A549 (cell line): ENCODE measurements at regions not wholly inside any gene's neighbourhood (a gene's known extent, or its start where the extent isn't known, plus 50 kb on each side); places are given as distances from the start of the nearest gene placed in this dataset.

Source experiments
- ATAC-seq, 2 experiments: fragments of 200-7000 bp in 1 of 2; fragments of >200 bp in 1 of 2; cut with Nextera tagmentation in 1 of 2; cut with Tn5 transposase in 1 of 2; 3 replicates each; pipeline versions ENCODE4 v1.8.0 to v1.9.1; 2018 to 2020; ENCODE audit warnings: mild to moderate bottlenecking in 1 of 2, moderate library complexity in 1 of 2
- CTCF ChIA-PET: fragments of 300-600 bp; sonication (Branson Sonifier 250); formaldehyde crosslinking; extraction: SDS; loops from one replicate; lab custom pipeline; 2021; ENCODE audit warnings: antibody characterized with exemption, inconsistent platforms; lab: Yijun Ruan, JAX
- POLR2A ChIA-PET: fragments of 350-600 bp; formaldehyde crosslinking; extraction: SDS; loops from one replicate; lab custom pipeline; 2021; ENCODE audit warnings: antibody characterized with exemption, inconsistent platforms; lab: Yijun Ruan, JAX
- DNase-seq, 2 experiments: peaks; one replicate each; pipeline versions ENCODE4 v3.0.0 to v3.0.0-alpha.2; 2011 to 2016; ENCODE audit warnings: low read depth in 1 of 2, low spot score in 1 of 2
- FAIRE-seq: peaks from 2 replicates; lab custom pipeline; 2011; peaks lifted over from hg19 to GRCh38; lab: Jason Lieb, UNC
- H3K27ac ChIP-seq, 2 experiments: fragments of >200 bp; sonication (Bioruptor Twin); formaldehyde crosslinking; 3 replicates each; pipeline ENCODE4 v1.5.1; 2016 to 2017
- H3K4me1 ChIP-seq: fragments of >200 bp; sonication (Bioruptor Twin); formaldehyde crosslinking; 3 replicates; pipeline ENCODE4 v1.6.1; 2016
- H3K4me2 ChIP-seq: fragments of >200 bp; sonication (Bioruptor Twin); formaldehyde crosslinking; 3 replicates; pipeline ENCODE4 v1.6.1; 2016
- H3K4me3 ChIP-seq: fragments of >200 bp; sonication (Bioruptor Twin); formaldehyde crosslinking; 3 replicates; pipeline ENCODE4 v1.5.1; 2016
- H3K9me3 ChIP-seq: fragments of >200 bp; sonication (Bioruptor Twin); formaldehyde crosslinking; 3 replicates; pipeline ENCODE4 v1.6.1; 2016
- CEBPB ChIP-seq, 2 experiments: fragments of >200 bp in 1 of 2; sonication (Bioruptor Twin) in 1 of 2; formaldehyde crosslinking in 1 of 2; IDR thresholded peaks; 2 replicates each; pipeline ENCODE4 v1.6.1; 2012 to 2016
- EHF ChIP-seq: fragments of 250-450 bp; sonication (Bioruptor Pico); IDR thresholded peaks from 2 replicates; pipeline ENCODE4 v1.5.0; 2020; ENCODE audit warnings: mild to moderate bottlenecking
- EHMT2 ChIP-seq: fragments of 200-600 bp; sonication (generic); IDR thresholded peaks from 2 replicates; pipeline ENCODE4 v1.6.1; 2016; ENCODE audit warnings: antibody characterized with exemption, low read depth, mild to moderate bottlenecking, moderate library complexity
- FOSB ChIP-seq: fragments of 250-450 bp; sonication (Bioruptor Pico); IDR thresholded peaks from 2 replicates; pipeline ENCODE4 v1.5.0; 2020; ENCODE audit warnings: mild to moderate bottlenecking, moderate library complexity
- GATA3 ChIP-seq: IDR thresholded peaks from 2 replicates; pipeline ENCODE4 v1.6.1; 2012; ENCODE audit warnings: borderline replicate concordance
- HDAC2 ChIP-seq: fragments of 200-600 bp; sonication (generic); IDR thresholded peaks from 2 replicates; pipeline ENCODE4 v1.6.1; 2016
- HEYL ChIP-seq: fragments of 250-450 bp; sonication (Bioruptor Pico); IDR thresholded peaks from 2 replicates; pipeline ENCODE4 v1.8.0; 2021; ENCODE audit warnings: mild to moderate bottlenecking, moderate library complexity
- HOXA7 ChIP-seq: fragments of 250-450 bp; sonication (Bioruptor Pico); IDR thresholded peaks from 2 replicates; pipeline ENCODE4 v1.5.0; 2020; ENCODE audit warnings: mild to moderate bottlenecking, moderate library complexity
- HOXB5 ChIP-seq: fragments of 250-450 bp; sonication (Bioruptor Pico); IDR thresholded peaks from 2 replicates; pipeline ENCODE4 v1.5.0; 2020; ENCODE audit warnings: mild to moderate bottlenecking, moderate library complexity
- JUN ChIP-seq, 2 experiments: fragments of >200 bp; sonication (Bioruptor Twin); formaldehyde crosslinking; IDR thresholded peaks; 2 replicates in 1 of 2; 3 replicates in 1 of 2; pipeline ENCODE4 v1.6.1; 2016 to 2017
- KDM5A ChIP-seq: fragments of 200-600 bp; sonication (generic); IDR thresholded peaks from 2 replicates; pipeline ENCODE4 v1.6.1; 2016; ENCODE audit warnings: antibody characterized with exemption, mild to moderate bottlenecking
- MAFK ChIP-seq: fragments of 450-650 bp; IDR thresholded peaks from 2 replicates; pipeline ENCODE4 v1.6.1; 2014; ENCODE audit not compliant: partially characterized antibody
- MAZ ChIP-seq: fragments of 150-350 bp; IDR thresholded peaks from 2 replicates; pipeline ENCODE4 v1.6.1; 2014; ENCODE audit warnings: antibody characterized with exemption, low read depth, low read length, borderline replicate concordance
- MYC ChIP-seq: IDR thresholded peaks from 2 replicates; pipeline ENCODE4 v1.6.1; 2012; ENCODE audit warnings: mild to moderate bottlenecking, inconsistent platforms, low read length, improper control_type of control experiment, borderline replicate concordance
- NFE2L2 ChIP-seq: fragments of 150-350 bp; conservative IDR thresholded peaks from 2 replicates; pipeline ENCODE4 v1.6.1; 2014; ENCODE audit warnings: low read length
- NPAS2 ChIP-seq: fragments of 250-450 bp; sonication (Bioruptor Pico); IDR thresholded peaks from 2 replicates; pipeline ENCODE4 v1.8.0; 2022; ENCODE audit warnings: mild to moderate bottlenecking, moderate library complexity, borderline replicate concordance
- NR3C1 ChIP-seq: fragments of >200 bp; sonication (Bioruptor Twin); formaldehyde crosslinking; IDR thresholded peaks from 3 replicates; pipeline ENCODE4 v1.6.1; 2017
- PHF8 ChIP-seq: fragments of 200-600 bp; sonication (generic); IDR thresholded peaks from 2 replicates; pipeline ENCODE4 v1.6.1; 2016; ENCODE audit warnings: low read depth, mild to moderate bottlenecking, antibody characterized with exemption, moderate library complexity, borderline replicate concordance
- POLR2AphosphoS2 ChIP-seq: conservative IDR thresholded peaks from 2 replicates; pipeline ENCODE4 v1.6.1; 2012; ENCODE audit warnings: low read length, improper control_type of control experiment, inconsistent platforms
- RARB ChIP-seq: fragments of 250-450 bp; sonication (Bioruptor Pico); IDR thresholded peaks from 2 replicates; pipeline ENCODE4 v1.8.0; 2021; ENCODE audit warnings: mild to moderate bottlenecking, moderate library complexity
- RFX5 ChIP-seq: fragments of 450-650 bp; IDR thresholded peaks from 2 replicates; pipeline ENCODE4 v1.7.1; 2014; ENCODE audit warnings: antibody characterized with exemption, mild to moderate bottlenecking, moderate library complexity
- RNF2 ChIP-seq: fragments of 200-600 bp; sonication (generic); IDR thresholded peaks from 2 replicates; pipeline ENCODE4 v1.6.1; 2016; ENCODE audit warnings: low read depth, mild to moderate bottlenecking, antibody characterized with exemption, moderate library complexity, borderline replicate concordance
- WGBS: methylation state at CpG from one replicate; pipeline ENCODE4 v1.1.6; 2017; ENCODE audit errors: missing lambda C conversion rate; 5-methylcytosine and 5-hydroxymethylcytosine counted together
- TF ChIP-seq, protein P1 (sequence below): IDR thresholded peaks from 2 replicates; pipeline ENCODE4 v1.6.1; 2012
- TF ChIP-seq, protein P2 (sequence below): fragments of >200 bp; sonication (Bioruptor Twin); formaldehyde crosslinking; IDR thresholded peaks from 3 replicates; pipeline ENCODE4 v1.6.1; 2016
- TF ChIP-seq, protein P3 (sequence below): fragments of 150-350 bp; IDR thresholded peaks from 2 replicates; pipeline ENCODE4 v1.6.1; 2014; ENCODE audit warnings: low read depth, mild to moderate bottlenecking, low read length
- TF ChIP-seq, protein P4 (sequence below): fragments of >200 bp; sonication (Bioruptor Twin); formaldehyde crosslinking; IDR thresholded peaks from 3 replicates; pipeline ENCODE4 v1.5.1; 2016
- TF ChIP-seq, protein P5 (sequence below): fragments of 450-650 bp; IDR thresholded peaks from 2 replicates; pipeline ENCODE4 v1.6.1; 2014; ENCODE audit warnings: antibody characterized with exemption

DNA sequence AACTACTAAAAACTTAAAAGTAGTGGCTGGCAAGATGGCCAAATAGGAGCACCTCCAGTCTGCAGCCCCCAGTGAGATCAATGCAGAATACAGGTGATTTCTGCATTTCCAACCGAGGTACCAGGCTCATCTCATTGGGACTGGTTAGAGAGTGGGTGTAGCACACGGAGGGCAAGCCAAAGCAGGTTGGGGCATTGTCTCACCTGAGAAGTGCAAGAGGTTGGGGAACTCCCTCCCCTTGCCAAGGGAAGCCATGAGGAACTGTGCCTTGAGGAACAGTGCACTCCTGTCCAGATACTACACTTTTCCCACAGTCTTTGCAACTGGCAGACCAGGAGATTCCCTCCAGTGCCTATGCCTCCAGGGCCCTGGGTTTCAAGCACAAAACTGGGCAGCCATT, 311.1 kb downstream of the PAPSS1 start (continued):
- TF ChIP-seq, protein P1, sequence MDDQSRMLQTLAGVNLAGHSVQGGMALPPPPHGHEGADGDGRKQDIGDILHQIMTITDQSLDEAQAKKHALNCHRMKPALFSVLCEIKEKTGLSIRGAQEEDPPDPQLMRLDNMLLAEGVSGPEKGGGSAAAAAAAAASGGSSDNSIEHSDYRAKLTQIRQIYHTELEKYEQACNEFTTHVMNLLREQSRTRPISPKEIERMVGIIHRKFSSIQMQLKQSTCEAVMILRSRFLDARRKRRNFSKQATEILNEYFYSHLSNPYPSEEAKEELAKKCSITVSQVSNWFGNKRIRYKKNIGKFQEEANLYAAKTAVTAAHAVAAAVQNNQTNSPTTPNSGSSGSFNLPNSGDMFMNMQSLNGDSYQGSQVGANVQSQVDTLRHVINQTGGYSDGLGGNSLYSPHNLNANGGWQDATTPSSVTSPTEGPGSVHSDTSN = no peak
- TF ChIP-seq NPAS2 (CRISPR knock-in tag) (no peak), EHMT2 (no peak), POLR2AphosphoS2 (no peak), GATA3 (no peak), FOSB (CRISPR knock-in tag) (no peak), NFE2L2 (no peak)
- TF ChIP-seq, all 56 proteins: peak for 0

DNA sequence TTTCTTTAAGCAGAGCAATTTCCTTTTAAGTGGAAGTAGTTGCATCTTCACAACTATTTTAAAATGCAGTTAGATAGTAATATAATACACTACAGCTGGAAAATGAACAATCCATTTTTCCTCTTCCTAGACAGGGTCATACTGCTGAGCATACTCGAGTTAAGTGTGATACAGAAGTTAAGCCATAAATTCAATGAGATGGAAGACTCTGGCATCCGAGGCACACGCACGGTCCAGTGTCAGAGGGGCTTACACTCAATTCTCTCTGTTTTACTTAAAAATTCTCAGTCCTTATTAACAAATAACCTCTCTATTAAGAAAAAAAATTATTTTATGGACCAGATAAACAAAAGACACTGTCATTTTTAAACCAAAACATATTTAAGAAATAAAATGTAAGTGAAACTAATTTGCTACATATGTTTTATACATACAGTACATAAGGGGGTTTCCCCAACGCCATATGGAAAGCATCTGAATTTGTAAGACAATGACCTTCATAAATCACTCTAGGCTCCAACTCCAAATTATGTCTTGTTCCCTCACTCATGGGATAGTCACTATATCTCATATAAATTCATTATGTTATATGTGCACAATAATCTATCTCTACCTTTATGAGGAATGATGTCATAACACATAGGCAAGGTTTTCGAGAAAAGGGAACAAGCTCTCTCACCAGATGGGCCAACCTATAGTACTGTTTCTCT, 315.3 kb downstream of the PAPSS1 start:
- WGBS = 34% methylated on average over 6 of the region's 6 CpGs
- ChIA-PET POLR2A (no interaction called here), CTCF (no interaction called here)

DNA sequence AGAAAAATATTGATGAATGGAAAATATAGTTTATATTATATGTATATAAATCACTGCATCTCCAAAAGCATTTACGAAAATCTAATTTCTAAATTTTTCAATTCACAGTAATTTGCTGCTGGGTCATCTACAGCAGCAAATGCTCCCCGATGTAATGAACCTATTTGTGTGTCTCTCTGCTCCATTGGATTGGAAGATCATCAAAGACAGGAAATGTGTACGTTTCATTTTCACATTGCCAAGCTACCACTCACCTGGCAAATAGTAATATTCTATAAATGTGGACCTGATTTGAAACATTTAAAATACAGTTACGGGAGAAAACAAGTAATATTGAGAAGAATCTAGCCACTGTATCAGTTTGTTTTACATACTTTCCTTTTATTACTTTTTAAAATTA, 317.7 kb downstream of the PAPSS1 start:
- Histone ChIP-seq H3K4me3 (no peak overlapping the region), H3K4me2 (no peak overlapping the region), H3K9me3 (no peaks in the 10 kb centered on the region), H3K27ac (no peak overlapping the region), H3K4me1 (no peaks in the 10 kb centered on the region)
- FAIRE-seq (no peak), ATAC-seq (no peak), DNase-seq (no peak)
- POLR2A ChIA-PET = no interaction called here
- CTCF ChIA-PET = no interaction called here
- 5% methylated on average over 4 of the region's 4 CpGs for WGBS
- TF ChIP-seq RARB (CRISPR knock-in tag) (no peak), JUN (IDR thresholded peaks at IDR 0.05) (no peak), MAZ (no peak), NPAS2 (CRISPR knock-in tag) (no peak), RNF2 (no peak), RFX5 (no peak), PHF8 (no peak), NR3C1 (no peak), HOXA7 (CRISPR knock-in tag) (no peak), NFE2L2 (no peak), POLR2AphosphoS2 (no peak), HDAC2 (no peak), HEYL (no peak)
- TF ChIP-seq, protein P2, sequence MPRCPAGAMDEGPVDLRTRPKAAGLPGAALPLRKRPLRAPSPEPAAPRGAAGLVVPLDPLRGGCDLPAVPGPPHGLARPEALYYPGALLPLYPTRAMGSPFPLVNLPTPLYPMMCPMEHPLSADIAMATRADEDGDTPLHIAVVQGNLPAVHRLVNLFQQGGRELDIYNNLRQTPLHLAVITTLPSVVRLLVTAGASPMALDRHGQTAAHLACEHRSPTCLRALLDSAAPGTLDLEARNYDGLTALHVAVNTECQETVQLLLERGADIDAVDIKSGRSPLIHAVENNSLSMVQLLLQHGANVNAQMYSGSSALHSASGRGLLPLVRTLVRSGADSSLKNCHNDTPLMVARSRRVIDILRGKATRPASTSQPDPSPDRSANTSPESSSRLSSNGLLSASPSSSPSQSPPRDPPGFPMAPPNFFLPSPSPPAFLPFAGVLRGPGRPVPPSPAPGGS = no peak
- TF ChIP-seq, protein P3, sequence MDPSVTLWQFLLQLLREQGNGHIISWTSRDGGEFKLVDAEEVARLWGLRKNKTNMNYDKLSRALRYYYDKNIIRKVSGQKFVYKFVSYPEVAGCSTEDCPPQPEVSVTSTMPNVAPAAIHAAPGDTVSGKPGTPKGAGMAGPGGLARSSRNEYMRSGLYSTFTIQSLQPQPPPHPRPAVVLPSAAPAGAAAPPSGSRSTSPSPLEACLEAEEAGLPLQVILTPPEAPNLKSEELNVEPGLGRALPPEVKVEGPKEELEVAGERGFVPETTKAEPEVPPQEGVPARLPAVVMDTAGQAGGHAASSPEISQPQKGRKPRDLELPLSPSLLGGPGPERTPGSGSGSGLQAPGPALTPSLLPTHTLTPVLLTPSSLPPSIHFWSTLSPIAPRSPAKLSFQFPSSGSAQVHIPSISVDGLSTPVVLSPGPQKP = no peak

More for the DNA sequence above, 315.3 kb downstream of the PAPSS1 start:
- H3K4me1 ChIP-seq = no peaks in the 10 kb centered on the region
- no peak overlapping the region for H3K4me2 ChIP-seq
- FAIRE-seq = no peak
- no peaks in the 10 kb centered on the region for H3K9me3 ChIP-seq
- no peak for ATAC-seq
- no peak overlapping the region for H3K4me3 ChIP-seq
- TF ChIP-seq, protein P4, sequence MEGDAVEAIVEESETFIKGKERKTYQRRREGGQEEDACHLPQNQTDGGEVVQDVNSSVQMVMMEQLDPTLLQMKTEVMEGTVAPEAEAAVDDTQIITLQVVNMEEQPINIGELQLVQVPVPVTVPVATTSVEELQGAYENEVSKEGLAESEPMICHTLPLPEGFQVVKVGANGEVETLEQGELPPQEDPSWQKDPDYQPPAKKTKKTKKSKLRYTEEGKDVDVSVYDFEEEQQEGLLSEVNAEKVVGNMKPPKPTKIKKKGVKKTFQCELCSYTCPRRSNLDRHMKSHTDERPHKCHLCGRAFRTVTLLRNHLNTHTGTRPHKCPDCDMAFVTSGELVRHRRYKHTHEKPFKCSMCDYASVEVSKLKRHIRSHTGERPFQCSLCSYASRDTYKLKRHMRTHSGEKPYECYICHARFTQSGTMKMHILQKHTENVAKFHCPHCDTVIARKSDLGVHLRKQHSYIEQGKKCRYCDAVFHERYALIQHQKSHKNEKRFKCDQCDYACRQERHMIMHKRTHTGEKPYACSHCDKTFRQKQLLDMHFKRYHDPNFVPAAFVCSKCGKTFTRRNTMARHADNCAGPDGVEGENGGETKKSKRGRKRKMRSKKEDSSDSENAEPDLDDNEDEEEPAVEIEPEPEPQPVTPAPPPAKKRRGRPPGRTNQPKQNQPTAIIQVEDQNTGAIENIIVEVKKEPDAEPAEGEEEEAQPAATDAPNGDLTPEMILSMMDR = no peak
- no peak for TF ChIP-seq EHF (CRISPR knock-in tag)
- TF ChIP-seq, protein P5, sequence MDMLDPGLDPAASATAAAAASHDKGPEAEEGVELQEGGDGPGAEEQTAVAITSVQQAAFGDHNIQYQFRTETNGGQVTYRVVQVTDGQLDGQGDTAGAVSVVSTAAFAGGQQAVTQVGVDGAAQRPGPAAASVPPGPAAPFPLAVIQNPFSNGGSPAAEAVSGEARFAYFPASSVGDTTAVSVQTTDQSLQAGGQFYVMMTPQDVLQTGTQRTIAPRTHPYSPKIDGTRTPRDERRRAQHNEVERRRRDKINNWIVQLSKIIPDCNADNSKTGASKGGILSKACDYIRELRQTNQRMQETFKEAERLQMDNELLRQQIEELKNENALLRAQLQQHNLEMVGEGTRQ = no peak
- no peak for TF ChIP-seq JUN (IDR thresholded peaks at IDR 0.05)
- TF ChIP-seq CEBPB (IDR thresholded peaks at IDR 0.05) = no peak
- no peak for TF ChIP-seq HOXB5 (CRISPR knock-in tag)
- TF ChIP-seq MYC = no peak
- no peak for TF ChIP-seq MAFK
- no peak for TF ChIP-seq KDM5A
- no peak for DNase-seq
- no peak overlapping the region for H3K27ac ChIP-seq
